PC-3 (cell line): ENCODE measurements at regions not wholly inside any gene's neighbourhood (a gene's known extent, or its start where the extent isn't known, plus 50 kb on each side); places are given as distances from the start of the nearest gene placed in this dataset.

Experiments used
- EZH2 ChIP-seq: fragments of 300-600 bp; sonication (generic); IDR thresholded peaks from one replicate; pipeline ENCODE4 v1.6.1; 2017; ENCODE audit warnings: antibody characterized with exemption, mild to moderate bottlenecking, low read length; ENCODE audit not compliant: unreplicated experiment
- TF ChIP-seq, protein P1 (sequence below): fragments of 300-600 bp; sonication (generic); conservative IDR thresholded peaks from 2 replicates; pipeline ENCODE4 v1.5.1; 2017; ENCODE audit warnings: antibody characterized with exemption, low read depth, mild to moderate bottlenecking, low read length

DNA sequence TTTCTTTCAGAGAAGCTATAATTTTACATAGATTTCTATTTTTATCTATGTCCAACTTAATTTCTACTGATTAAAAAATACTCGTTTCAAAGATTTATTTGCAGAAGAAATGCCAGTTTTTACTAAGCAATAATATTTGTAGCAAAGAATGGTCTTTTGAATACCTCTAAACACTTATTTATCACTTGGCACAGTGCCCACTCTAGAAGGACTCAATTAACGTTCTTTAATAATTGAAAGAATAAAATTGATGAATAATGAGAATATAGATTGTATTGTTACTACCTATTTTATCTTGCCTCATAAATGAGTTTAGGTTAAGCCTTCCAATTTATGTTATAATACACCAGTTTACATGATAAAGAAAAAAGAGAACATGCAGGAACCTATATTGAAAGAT lies 889.7 kb upstream of the CDH9 start:
- TF ChIP-seq, protein P1, sequence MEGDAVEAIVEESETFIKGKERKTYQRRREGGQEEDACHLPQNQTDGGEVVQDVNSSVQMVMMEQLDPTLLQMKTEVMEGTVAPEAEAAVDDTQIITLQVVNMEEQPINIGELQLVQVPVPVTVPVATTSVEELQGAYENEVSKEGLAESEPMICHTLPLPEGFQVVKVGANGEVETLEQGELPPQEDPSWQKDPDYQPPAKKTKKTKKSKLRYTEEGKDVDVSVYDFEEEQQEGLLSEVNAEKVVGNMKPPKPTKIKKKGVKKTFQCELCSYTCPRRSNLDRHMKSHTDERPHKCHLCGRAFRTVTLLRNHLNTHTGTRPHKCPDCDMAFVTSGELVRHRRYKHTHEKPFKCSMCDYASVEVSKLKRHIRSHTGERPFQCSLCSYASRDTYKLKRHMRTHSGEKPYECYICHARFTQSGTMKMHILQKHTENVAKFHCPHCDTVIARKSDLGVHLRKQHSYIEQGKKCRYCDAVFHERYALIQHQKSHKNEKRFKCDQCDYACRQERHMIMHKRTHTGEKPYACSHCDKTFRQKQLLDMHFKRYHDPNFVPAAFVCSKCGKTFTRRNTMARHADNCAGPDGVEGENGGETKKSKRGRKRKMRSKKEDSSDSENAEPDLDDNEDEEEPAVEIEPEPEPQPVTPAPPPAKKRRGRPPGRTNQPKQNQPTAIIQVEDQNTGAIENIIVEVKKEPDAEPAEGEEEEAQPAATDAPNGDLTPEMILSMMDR: no peak
- TF ChIP-seq EZH2: no peak
